ENCODE measurements at regions not wholly inside any gene's neighbourhood (a gene's known extent, or its start where the extent isn't known, plus 50 kb on each side); places are given as distances from the start of the nearest gene placed in this dataset.

- TF ChIP-seq CTCF (IDR thresholded peaks at IDR 0.05) (no peak), POLR2A (IDR thresholded peaks at IDR 0.05) (no peak), POLR2AphosphoS5 (IDR thresholded peaks at IDR 0.05) (no peak)
These were observed 70.2 kb upstream of the CD93 start for GRCh38 chr20:23156170-23156841.

All from transverse colon (tissue), 4 donors.